Testis (tissue), 2 donors: ENCODE measurements at regions not wholly inside any gene's neighbourhood (a gene's known extent, or its start where the extent isn't known, plus 50 kb on each side); places are given as distances from the start of the nearest gene placed in this dataset.

Experiments
- DNase-seq: peaks from one replicate; pipeline ENCODE4 v3.0.0-alpha.2; 2019
- H3K27ac ChIP-seq, 2 donors: fragments of 200-600 bp; sonication (generic); one replicate each; pipeline ENCODE4 v1.5.1; 2019
- H3K27me3 ChIP-seq: fragments of 200-600 bp; sonication (generic); one replicate; pipeline ENCODE4 v1.5.1; 2019
- H3K36me3 ChIP-seq: fragments of 200-600 bp; sonication (generic); one replicate; pipeline ENCODE4 v1.5.1; 2017; ENCODE audit warnings: low read depth; ENCODE audit errors: missing control alignments
- H3K4me1 ChIP-seq: fragments of 200-600 bp; sonication (generic); one replicate; pipeline ENCODE4 v1.5.1; 2019
- H3K4me3 ChIP-seq, 2 donors: fragments of 200-600 bp; sonication (generic); one replicate each; pipeline ENCODE4 v1.5.1; 2017 to 2019
- H3K9me3 ChIP-seq: fragments of 200-600 bp; sonication (generic); one replicate; pipeline ENCODE4 v1.5.1; 2017
- CTCF ChIP-seq, 3 experiments: fragments of 450-650 bp in 2 of 3; fragments of 200-600 bp in 1 of 3; sonication (generic) in 1 of 3; IDR thresholded peaks; one replicate each; pipeline ENCODE4 v1.5.1; 2016 to 2019; ENCODE audit warnings: antibody characterized with exemption in 3 of 3, mild to moderate bottlenecking in 2 of 3, moderate library complexity in 1 of 3
- POLR2A ChIP-seq: fragments of 450-650 bp; IDR thresholded peaks from one replicate; pipeline ENCODE4 v1.6.1; 2017; ENCODE audit warnings: antibody characterized with exemption, mild to moderate bottlenecking, moderate library complexity
- WGBS, 2 donors: methylation state at CpG; one replicate each; pipeline ENCODE4 v1.1.5; 2018; 5-methylcytosine and 5-hydroxymethylcytosine counted together
- intact Hi-C: fragments of 100-400 bp; cut with DNase I; formaldehyde crosslinking; loops from one replicate; pipeline ENCODE4 v1.15.1; 2023; ENCODE audit warnings: low total_unique reads

GRCh38 chr5:91851670-91852069 lies 468.6 kb upstream of the ARRDC3 start:
- Histone ChIP-seq H3K4me3 (no peak overlapping the region), H3K36me3 (no peaks in the 10 kb centered on the region), H3K4me1 (no peaks in the 10 kb centered on the region), H3K9me3 (no peaks in the 10 kb centered on the region), H3K27ac (no peak overlapping the region), H3K27me3 (no peaks in the 10 kb centered on the region)
- 61 to 67% methylated on average over 2 of the region's 2 CpGs for WGBS, 2 donors
- intact Hi-C loops: no loop called here
- no peak for TF ChIP-seq POLR2A
- no peak for TF ChIP-seq CTCF (IDR thresholded peaks at IDR 0.05)
- DNase-seq: no peak

- Histone ChIP-seq H3K27me3 (no peaks in the 10 kb centered on the region), H3K9me3 (no peaks in the 10 kb centered on the region), H3K4me3 (no peak overlapping the region), H3K27ac (no peak overlapping the region), H3K4me1 (no peaks in the 10 kb centered on the region), H3K36me3 (no peaks in the 10 kb centered on the region)
- 57 to 58% methylated on average over 2 of the region's 2 CpGs for WGBS, 2 donors
- TF ChIP-seq POLR2A: no peak
- intact Hi-C loops: no loop called here
- DNase-seq: no peak
These were observed 466.9 kb upstream of the ARRDC3 start for GRCh38 chr5:91850031-91850430.

DNA sequence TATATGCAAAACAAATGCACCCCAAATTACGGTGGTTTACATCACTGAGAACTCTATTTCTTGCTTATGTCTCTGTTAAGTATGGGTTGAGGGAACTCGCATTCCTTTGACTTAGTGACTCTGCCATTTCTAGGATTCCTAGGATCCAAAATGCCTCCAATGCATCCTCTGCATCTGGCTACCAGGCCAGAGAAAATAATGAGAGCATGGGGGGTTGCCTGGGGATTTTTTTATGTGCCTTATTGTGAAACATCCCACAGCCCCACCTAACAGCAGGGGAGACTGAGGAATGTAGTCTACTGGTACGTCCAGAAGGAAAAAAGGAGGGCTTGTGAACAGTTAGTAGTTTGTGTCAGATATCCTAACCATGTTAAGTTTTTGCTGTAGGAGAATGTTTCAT lies 466.0 kb upstream of the ARRDC3 start:
- Histone ChIP-seq H3K9me3 (no peaks in the 10 kb centered on the region), H3K27ac (no peak overlapping the region), H3K4me3 (no peak overlapping the region), H3K27me3 (no peaks in the 10 kb centered on the region), H3K4me1 (no peaks in the 10 kb centered on the region), H3K36me3 (no peaks in the 10 kb centered on the region)
- intact Hi-C loops: no loop called here
- 89 to 94% methylated on average over 3 of the region's 3 CpGs for WGBS, 2 donors
- no peak for TF ChIP-seq CTCF (IDR thresholded peaks at IDR 0.05)
- TF ChIP-seq POLR2A: no peak
- DNase-seq: no peak

GRCh38 chr5:91848453-91848852 lies 465.3 kb upstream of the ARRDC3 start:
- H3K36me3 ChIP-seq: no peaks in the 10 kb centered on the region
- H3K4me3 ChIP-seq: no peak overlapping the region
- H3K9me3 ChIP-seq: no peaks in the 10 kb centered on the region
- no peak for DNase-seq
- 89 to 94% methylated on average over 3 of the region's 3 CpGs for WGBS, 2 donors
- H3K27ac ChIP-seq: no peak overlapping the region
- no peaks in the 10 kb centered on the region for H3K27me3 ChIP-seq
- TF ChIP-seq CTCF (IDR thresholded peaks at IDR 0.05) (no peak), POLR2A (no peak)
- H3K4me1 ChIP-seq: no peaks in the 10 kb centered on the region
- intact Hi-C loops: no loop called here

- H3K36me3 ChIP-seq: no peaks in the 10 kb centered on the region
- no peak overlapping the region for H3K27ac ChIP-seq
- intact Hi-C loops: no loop called here
- no peak overlapping the region for H3K4me3 ChIP-seq
- H3K9me3 ChIP-seq: no peaks in the 10 kb centered on the region
- no peaks in the 10 kb centered on the region for H3K27me3 ChIP-seq
- TF ChIP-seq POLR2A (no peak), CTCF (IDR thresholded peaks at IDR 0.05) (no peak)
- no peaks in the 10 kb centered on the region for H3K4me1 ChIP-seq
- DNase-seq: no peak
These were observed 458.3 kb upstream of the ARRDC3 start for GRCh38 chr5:91841423-91841822.
